ENCODE measurements at regions not wholly inside any gene's neighbourhood (a gene's known extent, or its start where the extent isn't known, plus 50 kb on each side); places are given as distances from the start of the nearest gene placed in this dataset.

DNA sequence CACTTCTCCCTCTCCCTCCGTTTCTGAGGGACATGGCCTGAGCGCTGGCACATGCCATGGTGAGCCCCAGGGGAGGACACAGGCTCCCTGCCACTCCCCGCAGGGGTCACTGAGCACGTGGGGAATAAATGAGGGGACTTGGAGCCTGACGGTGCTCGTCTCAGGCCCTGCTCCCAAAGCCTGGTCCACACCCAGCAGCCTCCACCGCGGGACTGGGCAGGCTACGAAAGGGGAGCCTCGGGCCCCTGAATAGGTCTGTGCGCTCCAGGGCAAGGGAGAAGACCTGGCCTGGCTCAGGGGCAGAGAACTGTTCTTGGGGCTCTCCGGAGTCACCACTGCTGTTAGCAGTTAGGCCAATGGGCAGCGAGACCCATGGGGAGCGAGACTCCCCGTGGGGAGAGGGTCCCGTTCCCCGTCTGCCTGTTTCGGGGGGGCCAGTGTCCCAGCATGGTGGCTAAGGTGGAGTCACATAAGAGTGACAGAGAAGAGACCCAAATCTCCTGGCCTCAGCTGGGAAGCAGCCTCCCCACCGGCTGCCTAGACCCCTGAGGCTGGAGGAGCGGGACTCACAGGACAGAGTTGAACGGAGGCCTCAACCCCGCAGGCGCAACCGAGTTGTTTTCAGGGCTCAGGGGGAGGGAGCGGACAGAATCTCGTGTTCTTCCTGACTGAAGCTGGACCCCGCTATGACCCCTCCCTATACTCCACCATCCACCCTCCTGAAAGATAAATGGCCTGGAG is 329.8 kb upstream of the SFSWAP start:
- TF ChIP-seq POLR2A (IDR thresholded peaks at IDR 0.05), result no peak
- no peak for TF ChIP-seq EP300 (IDR thresholded peaks at IDR 0.05)
- no peak for TF ChIP-seq POLR2AphosphoS5 (IDR thresholded peaks at IDR 0.05)
- TF ChIP-seq, protein P1, sequence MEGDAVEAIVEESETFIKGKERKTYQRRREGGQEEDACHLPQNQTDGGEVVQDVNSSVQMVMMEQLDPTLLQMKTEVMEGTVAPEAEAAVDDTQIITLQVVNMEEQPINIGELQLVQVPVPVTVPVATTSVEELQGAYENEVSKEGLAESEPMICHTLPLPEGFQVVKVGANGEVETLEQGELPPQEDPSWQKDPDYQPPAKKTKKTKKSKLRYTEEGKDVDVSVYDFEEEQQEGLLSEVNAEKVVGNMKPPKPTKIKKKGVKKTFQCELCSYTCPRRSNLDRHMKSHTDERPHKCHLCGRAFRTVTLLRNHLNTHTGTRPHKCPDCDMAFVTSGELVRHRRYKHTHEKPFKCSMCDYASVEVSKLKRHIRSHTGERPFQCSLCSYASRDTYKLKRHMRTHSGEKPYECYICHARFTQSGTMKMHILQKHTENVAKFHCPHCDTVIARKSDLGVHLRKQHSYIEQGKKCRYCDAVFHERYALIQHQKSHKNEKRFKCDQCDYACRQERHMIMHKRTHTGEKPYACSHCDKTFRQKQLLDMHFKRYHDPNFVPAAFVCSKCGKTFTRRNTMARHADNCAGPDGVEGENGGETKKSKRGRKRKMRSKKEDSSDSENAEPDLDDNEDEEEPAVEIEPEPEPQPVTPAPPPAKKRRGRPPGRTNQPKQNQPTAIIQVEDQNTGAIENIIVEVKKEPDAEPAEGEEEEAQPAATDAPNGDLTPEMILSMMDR (IDR thresholded peaks at IDR 0.05), result no peak
- Histone ChIP-seq H3K4me3 (no peak overlapping the region), H3K9me3 (no peaks in the 10 kb centered on the region), H3K27ac (no peak overlapping the region), H3K4me1 (no peaks in the 10 kb centered on the region), H3K27me3 (peaks cover 70% of the 10 kb centered on the region), H3K36me3 (no peaks in the 10 kb centered on the region)
- 56% methylated on average over 11 of the region's 27 CpGs for WGBS
- DNase-seq (ENCODE audit: low spot score in 2 of 2), result no peak

DNA sequence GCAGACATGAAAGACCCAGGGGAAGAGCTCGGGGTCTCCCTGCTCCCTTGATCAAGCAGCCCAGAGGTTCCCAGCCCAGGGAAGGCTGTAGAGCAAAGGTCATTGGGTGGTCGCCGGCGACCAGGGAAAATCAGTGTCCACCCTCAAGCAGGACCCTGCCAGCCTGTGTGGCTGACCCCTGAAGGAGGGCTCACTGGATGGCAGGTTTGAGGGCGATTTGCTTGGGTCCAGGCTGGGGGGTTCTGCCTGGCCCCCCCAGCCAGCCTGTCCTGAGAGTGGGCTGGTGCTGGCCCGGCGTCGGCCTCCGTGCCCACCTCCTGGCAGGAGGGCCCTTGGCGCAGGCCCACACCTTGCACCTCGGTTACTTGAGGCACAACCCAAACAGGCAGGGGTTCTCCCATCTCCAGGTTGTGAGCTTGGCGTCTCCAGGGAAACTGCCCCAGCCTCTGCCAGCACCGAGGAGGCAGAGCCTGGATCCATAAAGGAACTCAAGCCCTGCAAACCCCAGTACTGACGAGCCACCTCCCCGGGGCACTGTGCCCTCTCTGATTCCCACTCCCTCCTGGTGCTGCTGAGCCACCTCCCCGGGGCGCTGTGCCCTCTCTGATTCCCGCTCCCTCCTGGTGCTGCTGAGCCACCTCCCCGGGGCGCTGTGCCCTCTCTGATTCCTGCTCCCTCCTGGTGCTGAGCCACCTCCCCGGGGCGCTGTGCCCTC is 329.0 kb upstream of the SFSWAP start:
- Histone ChIP-seq H3K4me1 (no peaks in the 10 kb centered on the region), H3K27me3 (peaks cover 74% of the 10 kb centered on the region), H3K4me3 (no peak overlapping the region), H3K9me3 (no peaks in the 10 kb centered on the region), H3K36me3 (no peaks in the 10 kb centered on the region), H3K27ac (no peak overlapping the region)
- WGBS, result no CpG with 5 or more reads among the region's 22 CpGs
- no peak for DNase-seq (ENCODE audit: low spot score in 2 of 2)
- TF ChIP-seq, protein P1 (IDR thresholded peaks at IDR 0.05), result no peak
- TF ChIP-seq POLR2AphosphoS5 (IDR thresholded peaks at IDR 0.05), result no peak
- no peak for TF ChIP-seq EP300 (IDR thresholded peaks at IDR 0.05)
- no peak for TF ChIP-seq POLR2A (IDR thresholded peaks at IDR 0.05)

DNA sequence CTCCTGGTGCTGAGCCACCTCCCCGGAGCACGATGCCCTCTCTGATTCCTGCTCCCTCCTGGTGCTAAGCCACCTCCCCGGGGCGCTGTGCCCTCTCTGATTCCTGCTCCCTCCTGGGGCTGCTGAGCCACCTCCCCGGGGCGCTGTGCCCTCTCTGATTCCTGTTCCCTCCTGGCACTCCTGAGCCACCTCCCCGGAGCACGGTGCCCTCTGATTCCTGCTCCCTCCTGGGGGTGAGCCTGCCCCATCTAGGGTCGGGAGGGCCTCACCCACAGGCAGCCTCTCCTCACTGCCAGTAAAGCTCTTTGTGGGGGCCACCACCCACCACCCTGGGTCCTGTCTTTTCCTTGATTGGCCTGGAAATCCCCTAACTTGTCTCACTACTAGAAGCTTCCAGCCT is 327.6 kb upstream of the SFSWAP start:
- Histone ChIP-seq H3K27me3 (peaks cover 83% of the 10 kb centered on the region), H3K9me3 (no peaks in the 10 kb centered on the region), H3K27ac (no peak overlapping the region), H3K4me3 (no peak overlapping the region), H3K36me3 (no peaks in the 10 kb centered on the region), H3K4me1 (no peaks in the 10 kb centered on the region)
- TF ChIP-seq POLR2A (IDR thresholded peaks at IDR 0.05) (no peak), EP300 (IDR thresholded peaks at IDR 0.05) (no peak), POLR2AphosphoS5 (IDR thresholded peaks at IDR 0.05) (no peak)
- TF ChIP-seq, protein P1 (IDR thresholded peaks at IDR 0.05), result no peak
- 60% methylated on average over 9 of the region's 9 CpGs for WGBS
- peak in 1 of 2 donors; percentile 45 for DNase-seq (ENCODE audit: low spot score in 2 of 2)

DNA sequence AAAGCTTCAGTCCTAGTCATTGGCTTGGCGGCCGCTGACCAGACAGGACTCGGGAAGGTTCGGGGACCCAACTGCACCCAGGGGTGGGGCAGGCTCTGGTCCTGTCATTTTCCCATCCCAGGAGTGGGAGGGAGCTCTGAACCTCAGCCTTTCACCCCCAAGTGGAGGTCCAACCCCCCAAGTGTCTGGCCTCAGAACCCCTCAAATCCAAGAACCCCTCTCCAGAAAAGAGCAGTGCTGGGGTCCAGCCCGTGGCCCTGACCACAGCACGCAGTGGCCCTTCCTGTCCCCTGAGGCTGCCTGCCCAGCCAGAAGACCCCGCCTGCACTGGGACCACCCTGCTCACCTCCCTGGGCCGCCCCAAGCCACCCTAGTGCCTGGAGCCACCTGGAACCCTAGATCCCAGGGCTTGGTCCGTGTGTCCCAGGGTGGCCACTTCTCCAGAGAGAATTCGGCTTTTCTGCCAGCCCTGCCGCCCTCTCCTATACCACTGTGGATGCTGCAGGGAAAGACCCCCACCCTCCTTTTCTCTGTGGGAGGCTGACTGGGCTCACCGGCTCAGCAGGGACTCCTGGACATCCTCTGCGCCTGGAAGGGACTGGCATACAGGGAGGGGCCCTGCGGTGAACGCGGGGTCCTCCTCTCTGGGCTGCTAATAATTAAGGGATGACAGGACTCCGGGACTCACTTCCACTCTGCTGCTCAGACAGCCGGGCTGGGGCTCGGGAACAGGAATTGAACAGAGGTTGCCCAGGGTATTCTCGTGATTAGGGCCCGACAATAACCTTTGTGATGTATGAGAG is 326.9 kb upstream of the SFSWAP start:
- Histone ChIP-seq H3K4me1 (no peaks in the 10 kb centered on the region), H3K4me3 (no peak overlapping the region), H3K36me3 (no peaks in the 10 kb centered on the region), H3K27ac (no peak overlapping the region), H3K9me3 (no peaks in the 10 kb centered on the region), H3K27me3 (peaks cover 78% of the 10 kb centered on the region)
- WGBS, result 70% methylated on average over 21 of the region's 21 CpGs
- TF ChIP-seq POLR2A (IDR thresholded peaks at IDR 0.05) (no peak), EP300 (IDR thresholded peaks at IDR 0.05) (no peak), POLR2AphosphoS5 (IDR thresholded peaks at IDR 0.05) (no peak)
- TF ChIP-seq, protein P1 (IDR thresholded peaks at IDR 0.05), result no peak
- DNase-seq (ENCODE audit: low spot score in 2 of 2), result peak in 1 of 2 donors; percentile 73

DNA sequence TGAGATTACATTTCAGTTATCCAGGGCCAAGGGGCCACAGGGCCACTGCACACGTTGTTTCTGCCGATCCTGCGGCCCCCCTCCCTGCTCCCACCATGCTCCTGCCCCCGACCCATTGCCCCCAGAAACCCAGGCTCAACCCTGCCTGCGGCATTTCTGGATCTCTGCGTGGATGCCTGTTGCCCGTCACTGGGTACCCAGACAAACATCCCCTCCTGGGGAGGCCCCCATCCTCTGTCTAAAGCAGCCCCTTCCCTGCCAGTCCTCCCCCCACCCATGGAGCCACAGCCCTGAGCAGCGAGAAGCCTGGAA is 326.4 kb upstream of the SFSWAP start:
- Histone ChIP-seq H3K4me1 (no peaks in the 10 kb centered on the region), H3K27ac (no peak overlapping the region), H3K36me3 (no peaks in the 10 kb centered on the region), H3K27me3 (peaks cover 72% of the 10 kb centered on the region), H3K9me3 (no peaks in the 10 kb centered on the region), H3K4me3 (no peak overlapping the region)
- 64% methylated on average over 8 of the region's 8 CpGs for WGBS
- no peak for DNase-seq (ENCODE audit: low spot score in 2 of 2)
- TF ChIP-seq EP300 (IDR thresholded peaks at IDR 0.05), result no peak
- no peak for TF ChIP-seq POLR2AphosphoS5 (IDR thresholded peaks at IDR 0.05)
- no peak for TF ChIP-seq POLR2A (IDR thresholded peaks at IDR 0.05)
- TF ChIP-seq, protein P1 (IDR thresholded peaks at IDR 0.05), result no peak

Measured in suprapubic skin (tissue), 4 donors.